Activated CD4-positive, CD25-positive, alpha-beta regulatory T cell treated with anti-CD3 and anti-CD28 coated beads, Interleukin-2, amount 50 U/mL, for 16 hours (primary cell): ENCODE measurements at regions not wholly inside any gene's neighbourhood (a gene's known extent, or its start where the extent isn't known, plus 50 kb on each side); places are given as distances from the start of the nearest gene placed in this dataset.

Experiments
- DNase-seq: peaks from one replicate; pipeline ENCODE4 v3.0.0-alpha.2; 2020; ENCODE audit warnings: low read depth, low spot score

GRCh38 chr10:69739634-69740033, 62.1 kb upstream of the COL13A1 start:
- no peak for DNase-seq

- DNase-seq, result no peak
Observed at GRCh38 chr10:69740126-69740525, 61.6 kb upstream of the COL13A1 start.

GRCh38 chr10:69741252-69741651, 60.5 kb upstream of the COL13A1 start:
- DNase-seq, result no peak

GRCh38 chr10:69741671-69742355, 59.9 kb upstream of the COL13A1 start:
- DNase-seq, result no peak

- no peak for DNase-seq
Observed at GRCh38 chr10:69742356-69742695, 59.4 kb upstream of the COL13A1 start.

GRCh38 chr10:69742928-69743602, 58.6 kb upstream of the COL13A1 start:
- no peak for DNase-seq

GRCh38 chr10:69744971-69745370, 56.7 kb upstream of the COL13A1 start:
- DNase-seq, result no peak

GRCh38 chr10:69745698-69746097, 56.0 kb upstream of the COL13A1 start:
- no peak for DNase-seq

GRCh38 chr10:69747179-69747578, 54.5 kb upstream of the COL13A1 start:
- no peak for DNase-seq

- DNase-seq, result no peak
Observed at GRCh38 chr10:69748621-69749020, 53.1 kb upstream of the COL13A1 start.

- no peak for DNase-seq
Observed at GRCh38 chr10:69749178-69750010, 52.3 kb upstream of the COL13A1 start.

GRCh38 chr10:69750011-69750373, 51.7 kb upstream of the COL13A1 start:
- DNase-seq, result no peak

- no peak for DNase-seq
Observed at GRCh38 chr10:69750725-69751124, 51.0 kb upstream of the COL13A1 start.

- DNase-seq, result no peak
Observed at GRCh38 chr10:69751214-69751613, 50.5 kb upstream of the COL13A1 start.
